Spleen (tissue), 7 donors: ENCODE measurements at regions not wholly inside any gene's neighbourhood (a gene's known extent, or its start where the extent isn't known, plus 50 kb on each side); places are given as distances from the start of the nearest gene placed in this dataset.

Source experiments
- CTCF ChIP-seq, 11 experiments: fragments of 200-600 bp in 7 of 11; fragments of 450-650 bp in 4 of 11; sonication (generic) in 4 of 11; IDR thresholded peaks in 8 of 11; conservative IDR thresholded peaks in 3 of 11; 1 replicate in 7 of 11; 2 replicates in 4 of 11; pipeline versions ENCODE4 v1.4.0 to v1.8.0; 2016 to 2021; ENCODE audit warnings: antibody characterized with exemption in 11 of 11, inconsistent platforms in 4 of 11, mild to moderate bottlenecking in 1 of 11
- POLR2AphosphoS5 ChIP-seq, 3 donors: sonication (generic); formaldehyde crosslinking; IDR thresholded peaks; one replicate each; pipeline ENCODE4 v1.5.1; 2017; ENCODE audit warnings: antibody characterized with exemption in 3 of 3
- donor health status: DM: no; HTN: no; CAD: no; lungs with moderate emphysema.
- donor health status: DM: no; HTN: no; CAD: no.
- donor health status: DM: no; HTN: no; CAD: no.

- no peak for TF ChIP-seq POLR2AphosphoS5 (IDR thresholded peaks at IDR 0.05)
- no peak for TF ChIP-seq CTCF (IDR thresholded peaks at IDR 0.05 in 8 of 11, conservative IDR thresholded peaks at IDR 0.05 in 3 of 11)
These were observed 160.7 kb downstream of the AXIN2 start for GRCh38 chr17:65400701-65401100.
